ENCODE measurements at regions not wholly inside any gene's neighbourhood (a gene's known extent, or its start where the extent isn't known, plus 50 kb on each side); places are given as distances from the start of the nearest gene placed in this dataset.

DNA sequence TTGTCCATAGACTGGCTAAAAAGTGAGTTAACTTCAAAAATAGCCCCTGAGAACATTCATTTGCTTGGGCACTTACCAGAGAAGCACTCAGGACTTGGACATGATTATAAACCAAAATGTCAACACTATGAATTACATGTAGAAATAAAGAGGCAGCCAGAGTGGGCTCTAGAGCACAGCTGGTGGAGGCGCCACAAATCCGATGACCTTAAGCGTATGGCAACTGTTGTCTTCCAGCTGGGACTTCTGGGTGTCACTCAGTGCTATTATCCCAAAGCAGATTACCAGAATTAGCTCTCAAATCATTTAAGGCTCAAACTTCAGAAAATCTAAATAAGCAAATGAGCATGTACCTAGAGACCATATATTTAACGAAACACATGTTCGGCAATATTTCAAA is 1255.5 kb upstream of the SLC10A2 start:
- no peak for DNase-seq

DNA sequence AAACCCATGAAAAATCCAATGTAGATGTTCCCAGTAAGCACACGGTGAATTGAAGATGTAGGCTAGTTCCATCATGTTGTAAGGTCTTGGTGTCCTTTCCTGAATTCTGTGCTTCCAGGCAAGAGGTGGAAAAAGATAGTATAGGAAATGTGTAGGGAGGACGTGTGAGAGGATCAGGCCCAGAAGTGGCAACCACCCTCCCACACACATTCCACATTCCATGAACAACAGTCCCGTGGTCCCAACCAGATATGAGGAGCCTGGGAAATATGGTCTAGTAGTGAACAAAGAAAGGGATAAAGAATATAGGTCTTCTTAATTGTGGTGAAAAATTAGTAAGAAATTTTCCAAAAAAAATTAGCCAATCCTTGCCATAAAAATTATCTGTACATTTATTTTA is 1254.2 kb upstream of the SLC10A2 start:
- DNase-seq: no peak

DNA sequence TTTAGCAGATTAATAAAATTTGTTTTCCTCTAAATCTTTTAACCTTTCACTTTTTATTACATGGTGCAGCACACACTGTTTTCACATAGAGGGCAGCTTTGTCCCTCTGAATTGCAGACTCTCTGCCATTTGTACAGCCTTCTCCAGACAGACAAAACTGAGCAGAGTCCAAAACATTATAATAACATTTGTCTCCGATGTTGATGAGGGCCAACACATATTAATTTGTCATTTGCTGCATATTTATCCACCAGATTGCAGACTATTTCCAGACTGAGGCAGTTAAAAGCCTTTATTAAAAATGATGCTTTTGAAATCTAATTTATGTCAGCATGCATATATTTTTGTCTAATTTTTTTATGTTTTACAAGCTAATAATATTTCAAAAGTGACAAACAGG is 1251.9 kb upstream of the SLC10A2 start:
- DNase-seq: no peak

DNA sequence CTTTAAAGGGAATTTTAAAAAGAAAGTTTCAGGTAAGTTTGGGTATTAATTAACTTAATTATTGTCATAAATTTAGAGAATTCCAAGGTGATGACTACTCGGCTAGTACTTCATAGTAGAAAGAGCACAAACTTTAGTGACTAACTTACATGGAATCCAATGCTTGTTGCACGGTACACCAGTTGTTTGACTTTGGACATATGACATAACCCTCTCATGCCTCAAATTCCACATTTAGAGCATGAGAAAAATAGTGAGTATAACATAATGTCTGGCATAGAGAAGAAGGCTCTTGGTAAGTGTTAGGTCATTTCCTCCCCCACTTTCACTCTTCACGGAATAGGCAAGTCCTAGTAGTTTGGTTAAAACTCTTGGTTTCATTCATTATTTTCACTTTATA is 1249.4 kb upstream of the SLC10A2 start:
- no peak for DNase-seq

DNA sequence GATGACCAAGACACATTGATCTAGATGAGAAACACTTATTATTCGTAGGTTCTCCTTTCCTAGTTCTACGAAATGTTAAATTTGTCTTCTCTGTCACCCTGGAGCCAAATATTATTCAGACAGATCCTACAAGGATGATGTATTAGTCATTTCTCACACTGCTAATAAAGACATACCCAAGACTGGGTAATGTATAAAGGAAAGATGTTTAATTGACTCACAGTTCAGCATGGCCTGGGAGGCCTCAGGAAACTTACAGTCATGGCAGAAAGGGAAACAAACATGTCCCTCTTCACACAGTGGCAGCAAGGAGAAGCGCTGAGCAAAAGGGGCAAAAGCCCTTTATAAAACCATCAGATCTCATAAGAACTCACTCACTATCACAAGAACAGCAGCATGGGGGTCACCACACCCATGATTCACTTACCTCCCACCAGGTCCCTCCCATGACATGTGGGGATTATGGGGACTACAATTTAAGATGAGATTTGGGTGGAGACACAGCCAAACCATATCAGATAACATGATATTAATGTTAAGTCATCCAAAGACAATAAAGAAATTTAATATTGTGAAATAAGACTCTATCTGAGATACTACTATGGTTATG is 1248.8 kb upstream of the SLC10A2 start:
- no peak for DNase-seq

DNA sequence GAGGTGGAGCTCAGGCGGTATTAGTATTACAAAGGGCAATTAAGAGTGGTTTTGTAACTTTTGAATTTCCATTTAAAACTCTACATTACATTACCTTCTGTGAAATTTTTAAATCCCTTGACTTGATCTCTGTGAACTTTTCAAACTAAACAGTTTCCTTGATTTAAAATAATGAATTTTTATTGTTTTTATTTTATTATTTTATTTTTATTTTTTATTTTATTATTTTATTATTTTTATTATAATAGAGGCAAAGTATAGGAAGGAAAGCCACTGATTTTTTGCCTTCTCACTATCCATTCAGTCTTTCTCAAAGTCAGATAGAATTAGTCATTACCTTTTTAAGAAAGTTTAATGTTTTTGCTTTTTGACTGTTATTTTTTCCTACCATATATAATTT is 1248.1 kb upstream of the SLC10A2 start:
- DNase-seq: no peak

DNA sequence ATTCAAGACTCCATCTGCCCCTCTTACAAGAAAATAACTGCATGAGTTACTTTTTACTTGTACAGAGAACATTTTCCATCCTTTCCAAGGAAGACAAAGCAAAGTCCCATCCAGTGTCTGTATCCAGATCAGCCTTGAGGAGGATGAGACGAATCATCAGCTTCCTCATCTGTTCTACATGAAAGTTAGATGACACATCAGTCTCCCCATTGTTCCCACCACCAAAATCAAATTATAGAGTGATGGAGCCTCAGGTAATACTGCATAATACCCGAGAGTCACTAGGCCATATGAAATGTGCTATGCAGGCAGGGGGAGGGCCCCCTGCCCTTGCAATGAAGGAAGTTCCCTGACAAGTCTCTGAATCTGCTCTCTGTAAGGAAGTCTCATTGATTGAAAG is 1244.6 kb upstream of the SLC10A2 start:
- no peak for DNase-seq

DNA sequence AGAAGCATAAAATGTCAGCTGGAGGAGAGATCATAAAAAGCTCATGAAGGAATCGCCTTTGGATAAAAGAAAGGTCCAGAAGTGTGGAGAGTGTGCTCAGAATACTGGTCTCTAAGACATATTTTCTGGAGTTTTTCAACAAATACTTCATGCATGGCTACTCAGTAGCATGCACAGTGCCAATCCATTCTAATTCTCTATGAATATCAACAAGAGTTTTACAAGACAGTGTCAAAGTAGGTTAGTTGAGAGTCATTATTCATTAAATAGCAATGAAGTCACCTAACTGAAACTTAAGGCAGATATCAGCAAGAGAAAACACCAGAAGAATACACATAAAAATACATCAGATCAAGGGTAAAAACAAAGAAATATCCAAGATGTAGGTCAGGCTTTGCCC is 1243.2 kb upstream of the SLC10A2 start:
- no peak for DNase-seq

DNA sequence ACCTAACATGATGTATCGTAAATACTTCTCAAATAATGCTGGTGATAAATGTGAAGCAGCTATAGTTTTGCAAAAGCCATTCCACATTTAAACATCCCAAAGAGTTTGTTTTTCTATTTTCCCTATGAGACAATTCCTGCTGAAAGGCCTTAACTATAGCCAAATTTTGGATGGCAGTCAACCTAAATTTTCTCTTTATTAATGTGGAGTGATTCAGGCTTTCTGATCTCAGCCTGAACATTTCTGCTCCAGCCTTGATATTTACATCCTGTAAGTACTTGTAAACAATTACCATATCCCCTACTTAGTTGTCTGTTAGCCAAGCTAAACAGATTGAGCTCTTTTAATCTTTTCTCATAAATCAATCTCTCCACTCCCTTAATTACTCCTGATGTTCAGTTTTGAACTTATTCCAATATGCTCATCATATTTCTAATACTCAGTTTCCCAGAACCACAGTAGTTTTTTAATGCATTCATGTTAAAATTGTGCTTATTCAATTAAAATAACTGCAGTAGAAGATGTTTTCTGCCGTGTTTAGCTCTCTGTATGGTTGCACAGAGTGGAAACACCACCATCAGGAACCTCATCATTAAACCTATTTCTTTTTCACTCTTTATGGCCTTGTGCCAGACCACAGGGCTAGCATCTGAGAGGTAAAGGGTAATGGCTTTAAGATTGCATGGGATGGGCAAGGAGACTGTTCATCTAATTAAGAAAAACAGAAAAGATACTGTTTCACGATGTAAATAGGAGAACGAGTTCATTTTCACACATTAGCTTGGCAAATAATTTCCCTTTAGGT is 1235.2 kb upstream of the SLC10A2 start:
- no peak for DNase-seq

DNA sequence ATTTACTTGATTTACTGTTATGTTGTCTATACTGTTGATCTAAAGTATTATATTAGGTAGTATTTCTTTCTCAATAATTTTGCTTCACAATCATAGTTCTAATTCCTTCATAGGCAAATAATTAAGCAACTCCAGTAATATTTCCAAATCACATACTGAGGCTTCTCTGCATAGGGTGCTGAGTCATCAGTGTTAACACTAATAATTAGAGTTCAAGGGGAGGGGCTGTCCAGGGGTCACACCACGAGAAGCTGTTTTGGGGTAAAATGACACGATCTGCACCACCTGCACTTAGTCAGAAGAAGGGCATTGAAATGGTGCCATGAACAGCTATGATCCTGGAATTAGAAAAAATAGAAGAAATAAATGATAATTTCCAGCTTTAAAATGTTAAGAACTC is 1230.9 kb upstream of the SLC10A2 start:
- DNase-seq: no peak

DNA sequence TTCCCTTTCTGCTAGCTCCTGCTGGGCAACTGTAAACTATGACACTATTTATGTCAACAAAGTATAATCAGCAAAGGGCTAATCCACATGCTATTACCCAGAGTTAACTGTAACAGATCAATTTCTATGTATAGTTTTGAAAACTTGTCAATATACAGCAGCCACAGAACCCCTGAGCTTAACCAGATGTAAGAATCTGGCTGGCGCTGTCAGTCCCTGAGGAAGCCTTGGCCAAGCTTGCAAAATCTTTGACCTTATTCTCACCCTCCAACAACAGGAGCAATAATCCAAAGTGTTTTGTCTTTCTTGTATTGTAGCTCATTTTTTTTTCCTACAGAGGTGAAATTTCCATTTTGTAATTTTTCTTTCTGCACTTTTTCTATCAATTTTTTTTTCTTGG is 1230.1 kb upstream of the SLC10A2 start:
- DNase-seq: no peak

DNA sequence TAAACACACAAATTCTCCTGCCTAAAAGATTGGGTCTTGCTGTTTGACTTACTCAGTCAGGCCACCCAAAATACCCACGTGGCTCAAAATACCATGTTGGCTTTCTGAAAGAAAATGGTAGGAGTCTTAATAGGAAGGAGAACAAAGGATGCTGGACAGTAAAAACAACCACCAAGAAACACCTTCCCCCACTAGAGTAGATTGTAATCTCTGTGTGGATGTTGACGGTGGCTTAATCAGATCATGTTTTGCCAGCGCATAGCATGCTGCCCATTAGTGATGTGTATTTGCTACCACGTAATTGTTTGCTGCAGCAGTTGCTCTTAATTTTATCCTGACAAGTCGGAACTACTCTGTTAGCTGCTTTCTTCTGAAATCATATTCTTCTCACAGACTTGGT is 1229.3 kb upstream of the SLC10A2 start:
- no peak for DNase-seq

DNA sequence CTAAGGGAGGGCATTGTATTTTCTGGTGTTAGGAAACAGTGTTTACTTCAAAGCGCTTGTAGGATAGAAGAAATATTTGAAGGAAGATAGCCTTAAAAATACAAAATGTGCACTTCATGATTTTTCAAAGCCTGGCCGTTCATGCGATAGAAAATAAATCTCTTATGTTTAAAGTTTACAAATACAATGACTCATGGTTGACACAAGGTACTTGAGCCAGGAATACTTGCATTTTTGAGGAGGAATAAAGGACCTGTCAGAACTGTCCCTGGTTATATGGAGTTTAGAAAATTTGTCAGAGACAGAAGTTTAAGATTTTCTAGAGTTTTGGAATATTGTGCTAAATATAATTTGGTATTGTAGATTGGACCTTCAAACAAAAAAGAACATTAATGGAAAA is 1223.2 kb upstream of the SLC10A2 start:
- no peak for DNase-seq

DNA sequence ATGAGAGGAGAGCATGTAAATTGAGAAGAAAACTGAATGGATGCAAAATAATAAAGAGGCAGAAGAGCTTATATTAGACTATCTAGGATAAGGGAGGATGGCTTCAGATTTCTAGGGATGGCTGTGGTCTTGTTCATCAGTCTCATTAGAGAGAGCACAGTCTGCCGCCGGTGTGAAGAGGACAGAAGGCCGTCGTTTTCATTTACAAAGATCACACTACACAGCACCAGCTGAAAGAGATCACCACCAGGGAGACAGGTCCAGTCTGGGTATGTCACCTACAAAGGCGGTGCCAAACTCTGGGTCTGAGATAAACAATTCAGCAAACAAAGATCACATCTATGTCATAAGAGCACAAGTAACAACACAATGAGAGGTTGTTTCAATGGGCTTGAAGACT is 1222.3 kb upstream of the SLC10A2 start:
- no peak for DNase-seq

DNA sequence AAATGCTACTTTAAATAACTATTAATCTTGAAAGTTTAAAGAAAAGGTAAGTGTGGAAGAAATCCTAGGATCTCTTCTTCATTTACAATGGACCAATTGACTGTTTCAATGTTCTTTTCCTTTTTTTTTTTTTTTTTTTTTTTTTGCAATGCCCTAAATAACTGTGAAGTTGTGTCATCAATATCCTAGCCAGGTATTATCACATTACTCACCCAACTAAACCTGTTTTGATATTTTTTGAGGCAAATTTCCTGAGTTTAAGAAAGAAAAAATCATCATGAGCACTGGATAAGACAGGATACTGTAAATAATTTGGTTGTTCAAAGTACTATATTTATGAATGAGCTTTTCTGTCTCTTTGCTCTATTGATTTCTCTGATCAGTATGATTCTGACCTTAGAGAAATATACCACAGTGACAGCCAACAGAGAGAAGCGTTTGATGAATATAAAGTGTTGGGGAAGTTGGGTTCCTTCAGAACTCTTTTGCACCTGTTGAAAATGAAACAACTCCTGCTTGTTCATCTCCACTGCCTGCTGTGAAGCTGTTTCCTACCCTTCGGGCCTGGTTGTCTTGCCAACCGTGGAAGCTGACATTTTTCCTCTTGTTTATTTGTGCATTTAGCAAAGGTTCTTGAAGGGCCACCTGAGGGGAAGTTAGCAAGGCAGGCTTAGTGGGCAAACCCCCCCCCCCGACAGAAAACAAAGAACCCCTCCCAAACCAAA is 1220.5 kb upstream of the SLC10A2 start:
- no peak for DNase-seq

DNA sequence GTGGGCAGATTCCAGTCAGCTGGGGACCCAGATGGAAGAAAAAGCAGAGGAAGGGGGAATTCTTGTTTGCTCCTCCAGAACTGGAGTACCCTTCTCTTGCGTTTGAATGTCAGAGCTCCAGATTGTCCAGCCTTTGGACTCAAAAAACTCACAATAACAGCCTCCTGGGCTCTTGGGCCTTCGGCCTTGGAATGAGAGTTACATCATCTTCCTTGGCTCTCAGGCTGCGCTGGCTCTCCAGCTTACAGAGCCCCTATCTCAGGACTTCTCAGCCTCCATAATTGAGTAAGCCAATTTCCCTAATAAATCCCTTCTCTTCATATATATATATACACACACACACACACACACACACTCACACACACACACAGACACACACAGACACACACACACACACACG is 1215.7 kb upstream of the SLC10A2 start:
- DNase-seq: no peak

DNA sequence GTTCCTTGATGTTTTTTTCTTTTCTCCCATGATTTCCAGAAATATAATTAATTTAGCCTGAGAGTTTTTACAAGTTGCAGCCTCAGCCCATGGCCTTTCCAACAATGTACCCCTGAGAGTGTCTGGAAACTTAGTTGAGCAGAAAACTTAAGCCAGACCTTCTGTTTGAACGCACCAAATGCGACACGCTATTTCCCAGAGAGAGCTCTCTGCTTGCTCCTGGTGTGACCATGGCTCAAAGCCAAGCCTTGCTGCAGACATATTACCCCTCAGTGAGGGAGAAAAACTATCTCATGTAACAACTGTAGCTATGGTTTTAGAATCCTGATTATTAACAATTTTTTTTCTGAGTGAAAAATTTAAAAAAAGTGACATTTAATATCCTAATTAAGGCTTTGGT is 1204.5 kb upstream of the SLC10A2 start:
- no peak for DNase-seq

DNA sequence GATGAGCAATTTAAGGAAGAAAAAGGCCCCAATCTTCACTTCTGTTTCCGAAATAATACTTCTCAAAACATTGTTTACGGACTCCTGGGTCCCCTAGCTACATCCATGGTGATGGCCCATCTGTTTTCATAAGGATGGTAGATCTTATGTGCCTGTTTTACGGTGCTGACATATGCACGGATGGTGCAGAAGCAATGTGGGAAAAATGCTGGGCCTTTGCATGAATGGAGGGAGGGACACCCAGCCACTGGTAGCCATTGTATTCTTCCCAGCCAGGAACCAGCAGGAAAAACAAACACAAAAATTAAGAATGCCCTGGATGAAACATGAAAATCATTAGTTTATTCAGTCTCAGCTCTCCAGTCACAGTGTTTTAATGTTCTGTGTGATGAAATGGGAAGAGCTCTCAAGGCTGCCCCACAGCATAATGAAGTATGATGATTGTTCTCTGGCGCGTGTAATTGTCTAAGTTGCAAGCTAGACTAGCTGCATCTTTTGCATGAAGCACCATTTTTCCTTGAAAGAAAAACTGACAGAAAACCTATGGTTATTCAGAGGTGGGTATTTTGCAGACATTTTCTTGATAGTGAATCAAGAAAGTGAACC is 1201.1 kb upstream of the SLC10A2 start:
- DNase-seq: no peak

DNA sequence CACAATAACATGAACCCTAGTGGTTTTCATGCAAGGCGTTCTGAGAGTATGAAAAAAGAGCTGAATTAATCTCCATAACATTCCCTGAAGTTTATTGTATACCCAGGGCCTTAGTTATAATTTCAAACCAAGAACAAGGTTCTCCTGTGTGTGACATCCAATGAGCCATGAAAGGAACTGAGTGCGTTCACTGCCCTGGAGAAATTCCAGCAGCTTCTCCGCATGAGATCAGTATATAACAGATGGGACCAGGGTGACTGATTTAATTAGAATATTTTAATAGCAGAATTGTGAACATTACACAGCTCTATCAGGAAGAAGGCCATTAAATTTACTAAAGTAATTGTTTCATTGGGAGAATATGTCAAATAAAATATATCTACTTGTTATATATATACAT is 1190.5 kb upstream of the SLC10A2 start:
- no peak for DNase-seq

DNA sequence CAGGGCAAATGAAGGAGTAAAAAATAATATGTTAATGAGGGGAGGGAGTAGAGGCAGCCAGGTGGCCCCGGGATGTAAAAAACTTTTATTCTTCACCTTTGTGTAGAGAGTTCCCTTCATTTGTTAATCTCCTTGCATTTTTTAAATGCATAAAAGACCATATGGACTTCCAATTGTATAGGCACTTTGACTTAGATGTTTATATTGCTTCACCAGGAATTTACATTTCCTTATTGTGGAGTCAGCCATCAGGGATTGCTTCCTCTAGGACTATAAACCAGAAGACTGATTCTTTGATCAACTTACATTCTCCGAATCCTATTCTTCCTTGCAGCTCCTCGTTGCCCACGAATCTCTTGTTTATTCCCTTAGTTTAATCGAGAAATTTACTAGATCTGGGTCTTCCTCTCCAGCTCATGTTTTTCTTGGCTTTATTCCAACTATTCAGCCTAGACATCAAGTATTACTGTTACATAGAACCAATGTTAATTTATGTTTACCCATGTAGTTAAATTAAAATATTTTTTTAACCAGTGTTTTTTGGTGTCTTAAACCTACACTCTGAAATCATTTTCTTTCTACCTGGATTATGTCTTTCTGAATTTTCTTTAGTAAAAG is 1187.0 kb upstream of the SLC10A2 start:
- no peak for DNase-seq

DNA sequence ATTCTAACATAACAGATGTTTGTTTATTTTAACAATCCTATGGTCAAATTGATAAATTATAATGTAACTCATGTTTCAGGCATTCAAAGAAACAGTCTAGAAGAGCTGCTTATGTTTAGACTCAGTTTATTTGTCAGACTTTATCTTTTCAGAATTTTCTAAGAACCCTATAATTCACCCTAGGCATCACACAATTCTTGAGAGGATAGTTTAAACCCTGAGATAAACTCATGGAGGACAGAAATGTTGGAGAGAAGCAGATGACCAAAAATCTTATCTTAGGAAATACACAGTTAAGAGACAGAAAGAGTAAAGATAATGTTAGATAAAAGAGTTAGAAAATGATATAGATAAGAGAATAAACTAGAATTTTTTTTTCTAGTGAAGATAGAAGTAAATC is 1185.7 kb upstream of the SLC10A2 start:
- no peak for DNase-seq

DNA sequence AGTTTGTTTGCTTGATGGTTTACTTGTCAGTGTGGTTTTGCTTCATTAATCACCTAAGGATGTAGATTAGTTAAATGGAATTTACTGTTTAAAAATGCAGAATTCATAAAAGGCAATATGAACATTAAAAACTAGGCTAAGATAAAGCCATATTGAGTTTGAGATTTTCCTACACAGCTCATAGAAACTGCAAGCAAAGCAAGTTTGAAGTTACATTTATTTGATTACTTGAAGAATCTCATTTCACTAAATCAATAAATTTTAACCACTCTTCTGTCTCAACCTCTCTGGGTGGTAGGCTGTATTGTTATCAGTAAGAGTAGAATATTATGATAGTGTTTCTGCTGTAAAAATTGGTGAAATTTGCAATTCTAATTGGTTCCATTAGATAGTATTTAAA is 1180.7 kb upstream of the SLC10A2 start:
- no peak for DNase-seq

DNA sequence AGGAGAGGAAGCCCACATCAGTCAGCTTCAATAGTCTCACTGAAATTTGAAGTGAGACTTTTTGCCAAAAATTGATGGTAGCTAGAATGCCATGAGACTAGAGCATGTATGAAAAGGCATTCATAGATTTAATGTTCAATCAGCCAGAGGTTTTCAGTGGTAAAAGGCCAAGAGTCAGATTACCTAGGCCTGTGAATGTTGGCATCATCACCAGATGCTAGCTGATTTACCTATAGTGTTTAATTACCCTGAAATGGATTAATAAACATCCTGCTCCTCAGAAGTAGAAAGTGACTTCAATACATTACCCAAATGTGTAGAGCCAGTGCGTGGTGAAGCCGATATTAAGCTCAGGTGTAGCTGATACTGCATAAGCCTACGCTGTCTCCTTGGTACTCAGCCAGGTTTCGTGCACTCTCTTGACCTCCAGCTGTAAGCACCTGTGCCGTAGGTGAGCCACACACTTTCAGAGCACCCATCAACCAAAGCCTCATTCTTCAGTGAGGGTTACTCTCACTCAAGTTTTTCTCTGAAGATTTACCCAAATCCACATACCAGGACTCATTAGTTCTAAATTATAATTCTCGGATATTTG is 1140.3 kb upstream of the SLC10A2 start:
- DNase-seq: no peak
